Skin epidermis (tissue), 12 donors: ENCODE measurements at regions not wholly inside any gene's neighbourhood (a gene's known extent, or its start where the extent isn't known, plus 50 kb on each side); places are given as distances from the start of the nearest gene placed in this dataset.
"Not testable (repeated sequence)": the region's sequence is repeated elsewhere in the genome, so short reads cannot be mapped to it uniquely, and the experiment has no call there.

ENCODE experiments used
- H3K27ac ChIP-seq, 21 experiments: fragments of 200-600 bp; sonication (generic) in 11 of 21; one replicate each; pipeline ENCODE4 v1.5.0; 2020; ENCODE audit warnings: mild to moderate bottlenecking in 3 of 21, inconsistent platforms in 2 of 21, moderate library complexity in 2 of 21
- H3K4me3 ChIP-seq, 7 experiments: fragments of 200-600 bp; sonication (generic) in 2 of 7; one replicate each; pipeline ENCODE4 v1.5.0; 2020; ENCODE audit warnings: inconsistent platforms in 2 of 7, mild to moderate bottlenecking in 2 of 7, moderate library complexity in 1 of 7

DNA sequence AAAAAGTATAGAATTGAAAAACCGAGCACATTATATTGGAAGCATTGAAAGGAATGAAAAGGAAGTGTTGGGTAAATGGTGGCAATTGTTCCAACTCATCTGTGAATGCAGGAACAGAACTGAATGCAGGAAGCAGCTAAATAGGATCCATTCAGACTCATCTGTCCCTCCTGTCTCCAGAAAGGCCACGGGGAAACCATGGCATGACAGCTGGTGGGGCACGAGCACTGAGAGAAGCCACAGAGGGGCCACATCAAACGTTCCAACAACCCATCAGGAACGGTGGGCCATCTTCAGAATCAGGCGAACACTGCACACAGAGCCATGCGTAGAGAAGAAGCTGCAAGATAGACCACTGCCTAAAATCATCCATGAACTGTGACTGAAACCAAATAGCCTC, 138.5 kb upstream of the SLC35G4 start:
- Histone ChIP-seq H3K27ac (no peak overlapping the region), H3K4me3 (no peak overlapping the region)

DNA sequence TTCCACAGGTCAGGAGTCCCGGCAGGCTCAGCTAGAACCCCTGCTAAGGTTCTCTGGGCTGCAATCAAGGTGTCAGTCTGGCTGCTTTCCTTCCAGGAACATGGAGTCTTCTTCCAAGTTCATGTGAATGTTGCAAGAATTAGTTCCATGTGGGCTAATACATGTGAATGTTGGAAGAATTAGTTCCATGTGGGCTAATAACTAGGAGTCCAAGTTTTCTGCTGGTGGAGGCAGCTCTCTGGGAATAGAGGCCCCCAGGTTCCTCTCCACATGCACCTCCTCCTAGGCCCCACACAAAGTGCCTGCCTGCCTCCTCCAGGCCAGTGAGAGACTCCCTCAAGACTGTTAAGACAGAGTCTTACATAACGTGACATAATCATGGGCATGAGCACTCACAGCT, 140.8 kb upstream of the SLC35G4 start:
- peak overlapping the region in 1 of 21 experiments; percentile 50 for H3K27ac ChIP-seq
- no peak overlapping the region for H3K4me3 ChIP-seq

DNA sequence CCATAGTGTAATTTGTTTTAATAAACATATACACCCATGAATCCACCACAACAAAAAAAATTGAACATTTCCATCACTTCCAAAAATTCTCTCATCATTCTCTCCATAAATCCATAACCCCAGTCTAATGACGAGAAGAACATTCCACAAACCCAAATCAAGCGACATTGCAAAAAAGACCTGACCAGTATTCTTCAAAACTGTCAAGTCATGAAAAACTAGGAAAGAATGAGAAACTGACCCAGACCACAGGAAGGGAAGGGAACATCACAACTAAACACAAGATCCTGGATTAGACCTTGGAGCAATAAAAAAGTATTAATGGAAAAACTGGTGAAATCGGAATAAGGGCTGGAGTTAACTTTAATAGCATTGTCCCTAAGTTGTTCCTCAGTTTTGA, 141.3 kb upstream of the SLC35G4 start:
- peak overlapping the region in 1 of 21 experiments; percentile 50 for H3K27ac ChIP-seq

DNA sequence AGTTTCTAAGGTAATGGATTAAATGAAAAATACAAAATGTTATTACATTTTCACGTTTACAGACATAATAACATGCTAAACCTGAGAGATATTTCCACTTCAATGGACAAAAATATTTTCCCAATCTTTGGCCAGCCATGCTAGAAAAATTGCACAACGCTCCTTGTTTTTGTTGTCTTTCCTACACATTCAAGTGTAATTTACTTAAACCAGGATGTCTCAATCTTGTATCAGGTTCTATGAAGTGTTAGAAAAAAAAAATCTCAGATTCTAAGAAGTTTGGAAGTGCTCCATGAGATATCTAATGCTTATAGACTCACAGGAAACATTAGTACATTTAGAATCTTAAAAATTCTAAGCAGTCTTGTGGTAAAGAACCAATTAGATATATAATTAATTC, 141.8 kb upstream of the SLC35G4 start:
- Histone ChIP-seq H3K27ac (no peak overlapping the region), H3K4me3 (no peak overlapping the region)

More for the DNA sequence above, 141.3 kb upstream of the SLC35G4 start:
- no peak overlapping the region for H3K4me3 ChIP-seq

DNA sequence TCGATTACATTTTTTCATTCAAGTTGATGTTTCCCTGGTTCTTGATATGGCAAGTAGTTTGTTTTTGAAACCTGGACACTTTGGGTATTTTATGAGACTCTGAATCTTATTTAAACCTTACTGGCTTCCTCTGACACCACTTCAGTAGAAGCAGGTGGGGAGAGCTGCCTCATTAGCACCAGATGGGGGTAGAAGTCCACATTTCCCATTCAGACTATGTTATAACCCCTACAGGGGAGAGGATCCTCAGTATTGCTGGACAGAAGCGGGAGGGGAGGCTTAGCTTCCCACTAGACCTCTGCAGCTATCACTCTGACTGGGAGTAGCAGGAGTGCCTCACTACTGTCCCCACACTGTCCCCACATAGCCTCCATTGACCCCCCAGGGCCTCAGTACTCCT, 145.3 kb upstream of the SLC35G4 start:
- Histone ChIP-seq H3K27ac (no peak overlapping the region), H3K4me3 (no peak overlapping the region)

DNA sequence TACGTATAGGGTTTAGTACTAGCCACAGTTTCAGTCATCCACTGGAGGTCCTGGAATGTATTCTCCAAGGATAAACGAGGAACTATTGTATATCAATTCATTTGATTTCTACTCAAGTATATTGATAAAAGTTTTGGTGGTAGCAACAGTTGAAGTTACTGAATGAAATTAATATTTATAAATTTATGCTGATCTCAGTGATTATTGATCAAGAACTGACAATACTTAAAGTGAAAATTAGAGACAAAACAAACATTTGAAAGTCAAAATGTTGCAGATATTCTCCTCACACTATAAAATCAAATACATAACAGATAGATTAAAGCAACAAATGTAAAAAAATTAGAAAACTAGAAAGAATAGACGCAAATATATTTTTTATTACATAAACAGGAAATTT, 150.9 kb upstream of the SLC35G4 start:
- H3K27ac ChIP-seq: no peak overlapping the region
- no peak overlapping the region for H3K4me3 ChIP-seq

DNA sequence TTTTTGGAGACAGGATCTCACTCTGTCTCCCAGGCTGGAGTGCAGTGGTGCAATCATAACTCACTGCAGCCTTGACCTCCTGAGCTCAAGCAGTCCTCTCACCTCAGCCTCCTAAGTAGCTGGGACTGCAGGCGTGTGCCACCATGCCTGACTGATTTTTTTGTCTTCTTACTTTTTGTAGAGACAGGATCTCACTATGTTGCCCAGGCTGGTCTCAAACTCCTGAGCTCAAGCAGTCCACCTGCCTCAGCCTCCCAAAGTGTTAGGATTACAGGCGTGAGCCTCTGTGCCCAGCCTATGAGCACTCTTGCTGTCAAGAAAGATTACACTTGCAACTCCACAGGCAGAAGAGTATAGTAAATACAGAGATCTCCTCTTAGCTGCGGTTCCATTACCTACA, 151.5 kb upstream of the SLC35G4 start:
- not testable (repeated sequence) for H3K27ac ChIP-seq, H3K4me3 ChIP-seq

DNA sequence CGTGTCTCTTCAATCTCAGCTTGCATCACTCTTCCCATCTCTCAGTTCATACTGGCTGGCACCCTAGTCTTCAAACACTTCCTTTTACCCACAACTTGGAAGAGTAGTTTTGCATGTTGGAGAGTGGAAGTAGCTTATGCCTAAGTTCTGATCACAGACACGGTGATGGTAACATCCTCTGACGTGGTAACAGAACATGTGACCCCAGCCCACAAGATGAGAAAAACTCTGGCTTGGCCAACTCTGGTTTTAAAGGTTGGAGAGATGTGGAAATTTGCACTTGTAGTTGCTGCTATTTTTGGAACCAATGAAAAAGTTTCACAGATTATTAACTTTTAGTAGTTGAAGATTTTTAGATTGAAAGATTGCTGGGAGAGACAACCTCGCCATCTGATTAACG, 155.4 kb upstream of the SLC35G4 start:
- no peak overlapping the region for H3K27ac ChIP-seq
- H3K4me3 ChIP-seq: no peak overlapping the region

DNA sequence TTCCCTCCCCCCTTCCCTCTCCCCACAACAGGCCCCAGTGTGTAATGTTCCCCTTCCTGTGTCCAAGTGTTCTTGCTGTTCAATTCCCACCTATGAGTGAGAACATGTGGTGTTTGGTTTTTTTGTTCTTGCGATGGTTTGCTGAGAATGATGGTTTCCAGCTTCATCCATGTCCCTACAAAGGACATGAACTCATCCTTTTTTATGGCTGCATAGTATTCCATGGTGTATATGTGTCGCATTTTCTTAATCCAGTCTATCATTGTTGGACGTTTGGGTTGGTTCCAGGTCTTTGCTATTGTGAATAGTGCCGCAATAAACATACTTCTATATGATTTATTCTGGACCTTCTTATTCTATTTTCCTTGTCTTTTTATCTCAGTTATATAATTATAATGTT, 165.2 kb upstream of the SLC35G4 start:
- H3K4me3 ChIP-seq, H3K27ac ChIP-seq: not testable (repeated sequence)

DNA sequence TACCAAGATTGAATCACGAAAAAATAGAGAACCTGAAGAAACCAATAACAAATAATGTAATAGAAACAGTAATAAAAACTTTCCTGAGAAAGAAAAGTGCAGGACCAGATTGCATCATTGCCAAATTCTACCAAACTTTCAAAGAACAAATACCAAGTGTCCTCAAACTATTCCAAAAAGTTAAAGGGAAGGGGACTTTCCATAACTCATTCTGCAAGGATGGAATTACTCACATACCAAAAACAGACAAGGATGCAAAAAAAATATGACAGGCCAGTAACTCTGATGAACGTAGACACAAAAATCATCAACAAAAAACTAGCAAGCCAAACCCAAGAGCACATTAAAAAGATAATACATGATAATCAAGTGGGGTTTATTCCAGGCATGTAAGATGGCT, 172.3 kb upstream of the SLC35G4 start:
- Histone ChIP-seq H3K4me3 (no peak overlapping the region), H3K27ac (no peak overlapping the region)

DNA sequence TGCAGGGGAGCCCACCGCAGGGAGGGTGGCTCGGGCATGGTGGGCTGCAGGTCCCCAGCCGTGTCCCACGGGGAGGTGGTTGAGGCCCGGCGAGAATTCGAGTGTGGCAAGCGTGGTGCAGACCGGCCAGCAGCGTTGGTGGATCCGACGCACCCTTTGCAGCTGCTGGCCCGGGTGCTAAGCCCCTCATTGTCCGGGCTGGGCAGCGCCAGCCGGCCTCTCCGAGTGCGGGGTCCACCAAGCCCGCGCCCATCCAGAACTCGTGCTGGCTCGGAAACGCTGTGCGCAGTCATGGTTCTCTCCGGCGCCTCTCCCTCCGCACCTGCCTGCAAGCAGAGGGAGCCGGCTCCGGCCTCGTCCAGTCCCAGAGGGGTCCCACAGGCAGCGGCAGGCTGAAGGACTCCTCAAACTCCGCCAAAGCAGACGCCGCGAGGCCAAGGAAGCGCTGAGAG, 177.0 kb upstream of the SLC35G4 start:
- Histone ChIP-seq H3K4me3 (no peak overlapping the region), H3K27ac (no peak overlapping the region)

DNA sequence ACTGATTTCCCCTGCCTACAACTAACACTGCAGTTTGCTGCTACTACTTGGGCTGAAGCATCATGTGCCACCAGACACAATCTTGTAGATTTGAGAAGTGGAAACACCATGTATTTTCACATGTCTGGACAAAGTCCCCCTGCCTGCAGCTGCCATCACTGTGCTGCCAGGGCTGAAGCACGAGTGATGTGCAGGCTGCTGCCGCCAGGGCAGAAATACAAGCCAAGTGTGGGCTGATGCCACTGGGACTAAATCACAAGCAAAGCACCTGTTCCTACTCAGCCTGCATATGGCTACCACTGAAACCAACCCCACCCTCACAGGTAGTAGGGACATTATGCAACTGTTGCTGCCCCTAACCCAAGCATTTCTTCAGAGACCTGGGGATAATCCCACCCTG, 179.5 kb upstream of the SLC35G4 start:
- Histone ChIP-seq H3K4me3 (no peak overlapping the region), H3K27ac (no peak overlapping the region)

DNA sequence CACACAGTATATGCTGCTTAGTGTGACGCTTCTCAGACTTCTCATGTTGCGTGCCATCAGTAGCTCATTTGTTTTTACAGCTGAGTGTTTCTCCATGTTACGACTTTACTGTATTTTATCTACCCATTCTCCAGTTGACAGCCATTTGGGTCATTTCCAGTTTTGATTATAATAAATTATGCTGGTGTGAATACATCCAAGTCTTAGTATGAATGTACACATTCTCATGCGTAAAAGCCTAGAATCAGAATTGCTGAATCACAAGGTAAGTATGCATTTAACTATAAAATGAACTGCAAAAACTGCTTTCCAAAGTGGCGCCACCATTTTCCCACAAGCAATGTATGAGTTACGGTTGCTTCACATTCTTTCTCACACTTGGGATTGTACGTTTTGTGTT, 184.2 kb upstream of the SLC35G4 start:
- Histone ChIP-seq H3K27ac (no peak overlapping the region), H3K4me3 (no peak overlapping the region)

DNA sequence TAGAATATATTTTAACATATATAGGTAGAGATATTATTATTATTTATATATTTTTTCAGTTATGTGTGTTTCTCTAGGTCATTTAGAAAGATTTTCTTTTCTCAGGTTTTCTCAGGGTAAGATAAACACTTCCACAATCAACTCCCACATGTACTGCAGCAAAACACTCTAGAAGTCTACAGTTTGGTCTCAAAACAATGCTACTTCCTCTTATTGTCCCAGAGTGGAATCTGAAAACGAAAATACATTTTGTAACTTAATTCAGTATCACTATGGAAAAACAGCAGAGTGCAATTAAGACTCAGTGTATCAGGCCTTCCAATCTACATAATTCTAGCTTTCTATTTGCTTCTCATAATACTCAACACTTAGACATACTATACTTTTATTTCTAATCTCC, 190.1 kb upstream of the SLC35G4 start:
- no peak overlapping the region for H3K27ac ChIP-seq
- H3K4me3 ChIP-seq: no peak overlapping the region

DNA sequence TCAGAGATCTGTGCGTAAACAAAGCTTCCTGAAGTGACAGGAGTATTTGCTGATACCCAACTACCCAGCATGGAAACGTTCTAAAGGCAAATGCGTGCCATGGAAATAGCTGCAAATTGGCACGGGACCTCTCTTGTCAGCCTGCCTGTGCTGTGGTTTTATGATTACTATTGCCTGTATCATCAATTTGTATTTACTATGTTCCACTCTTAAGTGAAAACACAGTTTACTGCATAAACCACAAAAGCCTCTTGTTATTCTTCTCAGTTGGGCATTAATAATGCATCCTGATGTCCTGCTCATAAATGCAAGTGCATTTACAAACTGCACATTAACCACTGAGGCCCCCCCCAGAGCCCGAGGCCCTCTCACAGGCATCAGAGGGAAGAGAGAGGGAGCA, 196.6 kb upstream of the SLC35G4 start:
- Histone ChIP-seq H3K27ac (no peak overlapping the region), H3K4me3 (no peak overlapping the region)

DNA sequence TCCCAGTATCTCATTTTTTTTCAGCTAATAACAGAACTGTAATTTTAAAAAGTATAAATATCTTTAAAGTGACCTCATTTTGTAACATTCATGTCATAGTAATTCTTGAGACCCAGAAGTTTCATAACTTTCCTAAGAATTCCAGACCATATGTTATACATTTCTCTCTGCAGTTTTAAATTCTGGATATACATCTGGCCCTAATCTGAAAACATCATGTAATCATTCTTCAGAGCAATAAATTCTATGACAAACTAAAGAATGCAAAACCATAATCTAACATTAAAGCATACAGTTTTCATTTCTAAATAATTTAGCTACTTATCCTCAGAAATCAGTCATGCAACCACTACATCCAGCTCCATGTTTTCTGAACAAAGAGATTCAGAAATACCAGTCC, 198.3 kb upstream of the SLC35G4 start:
- Histone ChIP-seq H3K27ac (peak overlapping the region in 1 of 21 experiments; percentile 50), H3K4me3 (no peak overlapping the region)

DNA sequence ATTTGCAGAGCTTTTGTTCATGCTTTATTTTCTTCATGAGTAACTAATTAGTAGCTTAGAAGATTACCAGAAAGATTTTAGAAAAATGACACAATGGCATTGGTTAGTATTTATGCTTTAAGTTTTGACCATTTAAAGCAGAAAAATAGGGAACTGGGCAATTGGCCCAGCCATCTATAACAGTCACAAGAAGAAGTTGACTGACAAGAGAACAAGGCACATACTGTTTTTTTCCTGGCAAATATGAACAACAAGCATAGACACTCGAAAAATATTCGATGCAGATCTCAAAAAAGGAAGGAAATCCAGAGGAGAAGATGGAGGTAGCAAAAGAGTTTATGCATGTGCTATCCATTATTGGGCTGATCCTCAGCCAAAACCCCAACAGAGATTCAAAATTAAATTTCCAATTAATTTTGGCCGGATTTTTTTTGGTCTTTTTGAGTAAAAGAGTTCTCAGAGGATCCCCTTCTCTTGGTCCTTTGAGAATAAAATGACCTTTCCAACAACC, 200.8 kb upstream of the SLC35G4 start:
- Histone ChIP-seq H3K27ac (peak overlapping the region in 1 of 21 experiments; percentile 26), H3K4me3 (no peak overlapping the region)

DNA sequence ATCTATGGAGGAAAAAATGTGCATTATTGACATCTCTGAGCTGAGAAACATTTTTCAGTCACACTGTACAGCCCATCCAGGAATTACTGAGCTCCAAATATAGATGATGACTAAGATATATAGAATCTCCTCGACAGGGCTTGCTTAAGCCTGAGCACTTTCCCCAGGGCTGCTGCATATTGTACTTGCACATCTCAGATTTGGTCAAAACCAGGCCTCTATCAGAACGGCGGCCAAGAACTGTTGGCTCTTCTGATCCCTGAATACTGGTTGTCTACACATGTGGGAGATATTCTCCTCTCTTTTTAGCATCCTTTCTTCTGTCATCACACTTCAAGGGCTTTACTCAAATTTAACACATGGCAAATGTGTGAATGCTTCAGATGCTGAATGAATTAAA, 201.5 kb upstream of the SLC35G4 start:
- Histone ChIP-seq H3K27ac (peak overlapping the region in 1 of 21 experiments; percentile 26), H3K4me3 (no peak overlapping the region)

DNA sequence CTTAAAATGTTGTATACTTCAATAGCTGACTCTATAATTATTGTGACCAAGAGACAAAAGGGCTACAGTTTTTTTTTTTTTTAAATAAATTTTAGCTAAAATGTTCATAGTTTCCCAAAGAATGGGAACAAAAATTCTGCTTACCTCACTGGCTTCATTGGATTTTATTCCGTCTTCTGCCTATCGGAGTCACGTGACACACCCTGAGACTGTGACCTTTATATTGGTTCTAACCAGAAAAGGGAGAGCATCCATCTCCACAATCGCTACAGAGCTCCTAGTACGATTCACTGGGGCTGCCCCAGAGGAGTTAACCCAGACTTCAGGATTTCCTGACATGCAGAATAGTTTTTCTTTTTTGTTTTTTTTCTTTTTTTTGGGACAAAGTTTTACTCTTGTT, 203.6 kb upstream of the SLC35G4 start:
- Histone ChIP-seq H3K27ac (no peak overlapping the region), H3K4me3 (no peak overlapping the region)

DNA sequence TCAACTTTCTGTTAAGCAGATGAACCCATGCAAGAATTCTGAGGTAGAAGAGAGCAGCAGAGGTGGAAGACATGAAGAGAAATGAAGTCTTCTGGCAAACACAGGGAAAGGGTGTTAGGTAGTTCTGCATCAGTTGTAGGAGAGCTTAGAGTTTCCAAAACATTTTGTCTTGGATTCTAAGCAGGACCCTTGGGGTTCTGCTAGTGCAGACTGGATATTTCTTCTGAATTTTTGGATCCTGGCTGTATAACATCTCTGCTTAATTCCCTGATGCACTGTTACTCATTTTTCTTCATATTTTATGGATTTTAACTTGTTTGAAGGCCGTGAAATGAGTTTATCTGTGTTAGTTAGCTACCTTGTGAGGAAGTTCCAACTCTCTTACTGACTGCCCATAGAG, 208.7 kb upstream of the SLC35G4 start:
- no peak overlapping the region for H3K4me3 ChIP-seq
- H3K27ac ChIP-seq: no peak overlapping the region

DNA sequence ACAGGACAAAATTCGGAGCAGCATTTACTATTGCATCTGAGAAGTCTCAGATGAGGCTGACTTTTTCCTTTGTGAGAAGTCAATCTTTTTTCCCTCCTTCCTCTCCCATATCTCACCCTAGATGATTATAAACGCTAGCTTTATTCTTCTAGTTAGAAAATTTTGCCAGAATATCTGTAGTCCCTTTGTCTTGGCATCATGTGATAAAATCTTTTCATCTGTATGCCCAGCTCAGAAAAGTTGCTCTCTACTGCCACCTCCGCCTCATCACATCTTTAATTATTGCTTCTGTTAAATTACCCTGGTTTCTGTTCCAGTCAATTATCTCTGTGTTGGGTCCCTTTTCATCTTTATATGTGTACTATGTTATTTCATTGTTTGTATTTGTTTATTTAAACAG, 210.8 kb upstream of the SLC35G4 start:
- no peak overlapping the region for H3K4me3 ChIP-seq
- H3K27ac ChIP-seq: no peak overlapping the region

DNA sequence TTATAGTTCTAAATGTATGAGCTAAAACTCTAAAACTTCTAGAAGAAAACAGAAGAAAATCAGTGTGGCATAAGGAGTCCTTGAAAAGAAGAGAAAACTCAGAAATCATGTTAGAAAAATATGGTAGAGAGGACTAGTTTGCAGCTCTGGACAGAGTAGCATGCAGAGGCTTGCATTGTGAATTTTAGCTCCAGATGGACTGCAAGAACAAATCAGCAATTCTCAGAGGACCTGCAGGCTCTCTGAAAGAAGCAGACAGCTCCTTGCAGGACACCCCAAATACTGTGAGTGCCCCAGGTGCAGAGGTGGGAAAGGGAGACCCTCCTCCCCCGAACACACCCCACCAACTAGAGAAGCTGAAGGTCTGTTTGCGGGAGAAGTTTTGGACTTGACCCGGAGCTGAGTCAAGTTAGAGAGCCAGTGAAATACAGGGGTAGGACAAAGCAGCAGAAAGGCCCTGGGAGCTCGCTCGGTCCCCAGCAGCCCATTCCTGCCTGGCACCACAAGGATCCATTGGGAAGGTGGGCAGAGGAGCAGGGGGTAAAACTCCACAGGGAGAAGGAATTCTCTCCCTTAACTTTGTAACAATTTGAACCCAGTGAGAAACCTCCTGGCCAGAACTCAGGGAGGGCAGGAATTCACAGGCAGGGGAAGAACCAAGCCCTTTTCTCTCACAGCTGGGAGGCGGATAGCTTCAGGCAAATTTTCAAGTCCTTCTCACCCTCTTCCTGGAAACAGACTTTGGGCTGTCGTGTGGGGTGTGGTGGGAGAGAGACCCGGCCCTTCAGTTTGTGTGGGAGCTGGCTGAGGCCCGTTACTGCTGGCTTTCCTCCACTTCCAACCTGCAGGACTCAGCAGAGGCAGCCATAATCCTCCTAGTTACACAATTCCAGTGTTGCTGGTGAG, 216.2 kb upstream of the SLC35G4 start:
- Histone ChIP-seq H3K27ac (no peak overlapping the region), H3K4me3 (no peak overlapping the region)
